Neural cell (in vitro differentiated cells): ENCODE measurements at regions not wholly inside any gene's neighbourhood (a gene's known extent, or its start where the extent isn't known, plus 50 kb on each side); places are given as distances from the start of the nearest gene placed in this dataset.

ENCODE experiments used
- H2AFZ ChIP-seq: fragments of 200-600, 300-800 bp; sonication (generic), shearing (Covaris generic); 2 replicates; pipeline ENCODE4 v1.6.0; 2014; ENCODE audit warnings: low read depth, mild to moderate bottlenecking, antibody characterized with exemption, low read length, moderate library complexity
- H3F3A ChIP-seq: fragments of 200-600 bp; shearing (Covaris generic); 2 replicates; pipeline ENCODE4 v1.6.1; 2016; ENCODE audit warnings: mild to moderate bottlenecking, moderate library complexity, mixed read lengths, antibody characterized with exemption, low read length; ENCODE audit not compliant: insufficient read depth, poor library complexity, severe bottlenecking
- H3K27ac ChIP-seq: fragments of 200-600, 300-800 bp; sonication (generic), shearing (Covaris generic); 2 replicates; pipeline ENCODE4 v1.5.1; 2014; ENCODE audit warnings: mild to moderate bottlenecking, low read length, moderate library complexity
- H3K27me3 ChIP-seq: fragments of 300-800, 200-600 bp; sonication (generic), shearing (Covaris generic); 2 replicates; pipeline ENCODE4 v1.6.0; 2014; ENCODE audit warnings: mild to moderate bottlenecking, low read depth, low read length, moderate library complexity; ENCODE audit not compliant: insufficient read depth
- H3K36me3 ChIP-seq: fragments of 300-800, 200-600 bp; sonication (generic), shearing (Covaris generic); 2 replicates; pipeline ENCODE4 v1.5.1; 2014; ENCODE audit warnings: mild to moderate bottlenecking, antibody characterized with exemption, low read length, moderate library complexity; ENCODE audit not compliant: insufficient read depth
- H3K4me2 ChIP-seq: fragments of 300-800, 200-600 bp; sonication (generic), shearing (Covaris generic); 2 replicates; pipeline ENCODE4 v1.6.0; 2014; ENCODE audit warnings: mild to moderate bottlenecking, low read length
- H3K4me3 ChIP-seq: fragments of 300-800, 200-600 bp; sonication (generic), shearing (Covaris generic); 2 replicates; pipeline ENCODE4 v1.5.1; 2014; ENCODE audit warnings: mild to moderate bottlenecking, low read length, moderate library complexity
- H3K79me2 ChIP-seq: fragments of 200-600 bp; shearing (Covaris generic); replicated peaks from 2 replicates; pipeline ENCODE4 v1.6.0; 2014; ENCODE audit warnings: mild to moderate bottlenecking, low read length, moderate library complexity; ENCODE audit not compliant: insufficient read depth
- H3K9ac ChIP-seq: fragments of 300-800, 200-600 bp; sonication (generic), shearing (Covaris generic); 2 replicates; pipeline ENCODE4 v1.6.1; 2016; ENCODE audit warnings: mild to moderate bottlenecking, low read length, mixed read lengths
- H3K9me2 ChIP-seq: fragments of 200-600 bp; shearing (Covaris generic); 2 replicates; pipeline ENCODE4 v1.6.1; 2016; ENCODE audit warnings: mild to moderate bottlenecking, low read length, mixed read lengths; ENCODE audit not compliant: insufficient read depth
- H3K9me3 ChIP-seq: fragments of 200-600, 300-800 bp; sonication (generic), shearing (Covaris generic); 2 replicates; pipeline ENCODE4 v1.6.1; 2016; ENCODE audit warnings: mild to moderate bottlenecking, mixed run types, low read length, moderate library complexity, mixed read lengths
- H4K20me1 ChIP-seq: fragments of 200-600 bp; shearing (Covaris generic); 2 replicates; pipeline ENCODE4 v1.6.1; 2016; ENCODE audit warnings: mild to moderate bottlenecking, mixed run types; ENCODE audit not compliant: insufficient read depth
- EP300 ChIP-seq: fragments of 450-650 bp; conservative IDR thresholded peaks from 2 replicates; pipeline ENCODE4 v1.6.1; 2014; ENCODE audit warnings: antibody characterized with exemption, mild to moderate bottlenecking, moderate library complexity; ENCODE audit not compliant: poor library complexity, severe bottlenecking
- EZH2 ChIP-seq: fragments of 200-600, 300-800 bp; shearing (Covaris generic), sonication (generic); IDR thresholded peaks from 2 replicates; pipeline ENCODE4 v1.6.1; 2014; ENCODE audit warnings: antibody characterized with exemption, low read length, borderline replicate concordance, mild to moderate bottlenecking; ENCODE audit not compliant: insufficient read depth, poor library complexity, severe bottlenecking
- MXI1 ChIP-seq: fragments of 450-650 bp; conservative IDR thresholded peaks from 2 replicates; pipeline ENCODE4 v1.6.1; 2014; ENCODE audit warnings: antibody characterized with exemption, mild to moderate bottlenecking; ENCODE audit not compliant: poor library complexity, severe bottlenecking
- POLR2AphosphoS5 ChIP-seq: IDR thresholded peaks from 2 replicates; pipeline ENCODE4 v1.6.1; 2012
- RAD21 ChIP-seq: fragments of 450-650 bp; conservative IDR thresholded peaks from 2 replicates; pipeline ENCODE4 v1.6.1; 2014; ENCODE audit warnings: antibody characterized with exemption, mild to moderate bottlenecking, moderate library complexity
- SMC3 ChIP-seq: fragments of 450-650 bp; conservative IDR thresholded peaks from 2 replicates; pipeline ENCODE4 v1.6.1; 2014; ENCODE audit warnings: antibody characterized with exemption, mild to moderate bottlenecking, moderate library complexity; ENCODE audit not compliant: poor library complexity
- TAF1 ChIP-seq: IDR thresholded peaks from 2 replicates; pipeline ENCODE4 v1.6.1; 2012; ENCODE audit warnings: low read depth
- TF ChIP-seq, protein P1 (sequence below): IDR thresholded peaks from 2 replicates; pipeline ENCODE4 v1.6.1; 2012; ENCODE audit warnings: borderline replicate concordance
- TF ChIP-seq, protein P2 (sequence below): fragments of 450-650 bp; IDR thresholded peaks from 2 replicates; pipeline ENCODE4 v1.5.1; 2014; ENCODE audit warnings: antibody characterized with exemption, mild to moderate bottlenecking, moderate library complexity; ENCODE audit not compliant: poor library complexity, severe bottlenecking

- Histone ChIP-seq H3K27me3 (no peaks in the 10 kb centered on the region), H3K36me3 (no peaks in the 10 kb centered on the region), H3F3A (no peaks in the 10 kb centered on the region), H3K79me2 (no peaks in the 10 kb centered on the region), H3K9me2 (no peaks in the 10 kb centered on the region), H3K27ac (no peak overlapping the region), H3K9me3 (no peaks in the 10 kb centered on the region), H3K4me2 (no peak overlapping the region), H2AFZ (no peak overlapping the region), H3K4me3 (no peak overlapping the region), H3K9ac (no peak overlapping the region), H4K20me1 (no peaks in the 10 kb centered on the region)
- TF ChIP-seq POLR2AphosphoS5: no peak
- TF ChIP-seq EP300: no peak
- TF ChIP-seq, protein P1, sequence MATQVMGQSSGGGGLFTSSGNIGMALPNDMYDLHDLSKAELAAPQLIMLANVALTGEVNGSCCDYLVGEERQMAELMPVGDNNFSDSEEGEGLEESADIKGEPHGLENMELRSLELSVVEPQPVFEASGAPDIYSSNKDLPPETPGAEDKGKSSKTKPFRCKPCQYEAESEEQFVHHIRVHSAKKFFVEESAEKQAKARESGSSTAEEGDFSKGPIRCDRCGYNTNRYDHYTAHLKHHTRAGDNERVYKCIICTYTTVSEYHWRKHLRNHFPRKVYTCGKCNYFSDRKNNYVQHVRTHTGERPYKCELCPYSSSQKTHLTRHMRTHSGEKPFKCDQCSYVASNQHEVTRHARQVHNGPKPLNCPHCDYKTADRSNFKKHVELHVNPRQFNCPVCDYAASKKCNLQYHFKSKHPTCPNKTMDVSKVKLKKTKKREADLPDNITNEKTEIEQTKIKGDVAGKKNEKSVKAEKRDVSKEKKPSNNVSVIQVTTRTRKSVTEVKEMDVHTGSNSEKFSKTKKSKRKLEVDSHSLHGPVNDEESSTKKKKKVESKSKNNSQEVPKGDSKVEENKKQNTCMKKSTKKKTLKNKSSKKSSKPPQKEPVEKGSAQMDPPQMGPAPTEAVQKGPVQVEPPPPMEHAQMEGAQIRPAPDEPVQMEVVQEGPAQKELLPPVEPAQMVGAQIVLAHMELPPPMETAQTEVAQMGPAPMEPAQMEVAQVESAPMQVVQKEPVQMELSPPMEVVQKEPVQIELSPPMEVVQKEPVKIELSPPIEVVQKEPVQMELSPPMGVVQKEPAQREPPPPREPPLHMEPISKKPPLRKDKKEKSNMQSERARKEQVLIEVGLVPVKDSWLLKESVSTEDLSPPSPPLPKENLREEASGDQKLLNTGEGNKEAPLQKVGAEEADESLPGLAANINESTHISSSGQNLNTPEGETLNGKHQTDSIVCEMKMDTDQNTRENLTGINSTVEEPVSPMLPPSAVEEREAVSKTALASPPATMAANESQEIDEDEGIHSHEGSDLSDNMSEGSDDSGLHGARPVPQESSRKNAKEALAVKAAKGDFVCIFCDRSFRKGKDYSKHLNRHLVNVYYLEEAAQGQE: no peak
- TF ChIP-seq TAF1: no peak
- TF ChIP-seq, protein P2, sequence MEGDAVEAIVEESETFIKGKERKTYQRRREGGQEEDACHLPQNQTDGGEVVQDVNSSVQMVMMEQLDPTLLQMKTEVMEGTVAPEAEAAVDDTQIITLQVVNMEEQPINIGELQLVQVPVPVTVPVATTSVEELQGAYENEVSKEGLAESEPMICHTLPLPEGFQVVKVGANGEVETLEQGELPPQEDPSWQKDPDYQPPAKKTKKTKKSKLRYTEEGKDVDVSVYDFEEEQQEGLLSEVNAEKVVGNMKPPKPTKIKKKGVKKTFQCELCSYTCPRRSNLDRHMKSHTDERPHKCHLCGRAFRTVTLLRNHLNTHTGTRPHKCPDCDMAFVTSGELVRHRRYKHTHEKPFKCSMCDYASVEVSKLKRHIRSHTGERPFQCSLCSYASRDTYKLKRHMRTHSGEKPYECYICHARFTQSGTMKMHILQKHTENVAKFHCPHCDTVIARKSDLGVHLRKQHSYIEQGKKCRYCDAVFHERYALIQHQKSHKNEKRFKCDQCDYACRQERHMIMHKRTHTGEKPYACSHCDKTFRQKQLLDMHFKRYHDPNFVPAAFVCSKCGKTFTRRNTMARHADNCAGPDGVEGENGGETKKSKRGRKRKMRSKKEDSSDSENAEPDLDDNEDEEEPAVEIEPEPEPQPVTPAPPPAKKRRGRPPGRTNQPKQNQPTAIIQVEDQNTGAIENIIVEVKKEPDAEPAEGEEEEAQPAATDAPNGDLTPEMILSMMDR: no peak
- TF ChIP-seq EZH2: no peak
- TF ChIP-seq MXI1: no peak
- no peak for TF ChIP-seq SMC3
- no peak for TF ChIP-seq RAD21
These were observed 96.3 kb downstream of the OAT start for GRCh38 chr10:124322191-124322980.

DNA sequence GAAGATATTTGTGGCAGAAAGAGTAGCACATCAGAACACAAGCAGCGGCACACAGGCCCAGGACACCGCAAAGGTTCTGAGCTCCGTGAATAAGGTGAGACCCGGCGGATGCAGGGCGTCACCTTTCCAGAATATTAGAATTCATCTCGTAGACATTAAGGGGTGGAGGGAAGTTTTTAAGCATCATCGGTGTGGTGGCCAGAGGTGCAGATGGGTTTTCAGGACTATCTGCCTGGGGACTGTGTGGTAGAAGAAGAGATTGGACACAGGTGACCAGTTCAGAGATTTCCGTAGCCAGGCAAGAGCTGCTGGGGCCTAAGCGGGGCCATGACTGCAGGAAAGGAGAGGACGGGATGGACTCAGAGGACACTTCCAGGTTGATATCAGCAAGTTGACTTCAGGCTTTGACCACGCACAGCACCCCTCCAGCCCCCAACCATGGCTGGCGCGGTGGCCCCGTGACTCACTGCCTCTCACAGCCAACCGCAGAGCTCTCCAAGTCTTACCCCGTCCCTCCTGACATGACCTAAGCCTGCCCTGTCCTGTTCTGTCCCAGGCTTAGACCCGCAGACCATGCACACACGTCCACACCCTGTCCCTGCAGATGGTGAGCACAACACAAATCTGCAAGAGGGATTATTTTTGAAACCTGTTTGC is 97.2 kb downstream of the OAT start:
- H3K79me2 ChIP-seq: no peaks in the 10 kb centered on the region
- no peak overlapping the region for H3K27ac ChIP-seq
- no peaks in the 10 kb centered on the region for H3K36me3 ChIP-seq
- H3K4me2 ChIP-seq: no peak overlapping the region
- H4K20me1 ChIP-seq: no peaks in the 10 kb centered on the region
- H3K27me3 ChIP-seq: no peaks in the 10 kb centered on the region
- H2AFZ ChIP-seq: no peak overlapping the region
- no peak overlapping the region for H3K4me3 ChIP-seq
- no peaks in the 10 kb centered on the region for H3F3A ChIP-seq
- no peaks in the 10 kb centered on the region for H3K9me2 ChIP-seq
- no peak overlapping the region for H3K9ac ChIP-seq
- TF ChIP-seq RAD21 (no peak), EZH2 (no peak), SMC3 (no peak), TAF1 (no peak), POLR2AphosphoS5 (no peak), EP300 (no peak), MXI1 (no peak)
- TF ChIP-seq, protein P2: no peak
- TF ChIP-seq, protein P1: no peak
- H3K9me3 ChIP-seq: no peaks in the 10 kb centered on the region
